ENCODE measurements at regions not wholly inside any gene's neighbourhood (a gene's known extent, or its start where the extent isn't known, plus 50 kb on each side); places are given as distances from the start of the nearest gene placed in this dataset.

DNA sequence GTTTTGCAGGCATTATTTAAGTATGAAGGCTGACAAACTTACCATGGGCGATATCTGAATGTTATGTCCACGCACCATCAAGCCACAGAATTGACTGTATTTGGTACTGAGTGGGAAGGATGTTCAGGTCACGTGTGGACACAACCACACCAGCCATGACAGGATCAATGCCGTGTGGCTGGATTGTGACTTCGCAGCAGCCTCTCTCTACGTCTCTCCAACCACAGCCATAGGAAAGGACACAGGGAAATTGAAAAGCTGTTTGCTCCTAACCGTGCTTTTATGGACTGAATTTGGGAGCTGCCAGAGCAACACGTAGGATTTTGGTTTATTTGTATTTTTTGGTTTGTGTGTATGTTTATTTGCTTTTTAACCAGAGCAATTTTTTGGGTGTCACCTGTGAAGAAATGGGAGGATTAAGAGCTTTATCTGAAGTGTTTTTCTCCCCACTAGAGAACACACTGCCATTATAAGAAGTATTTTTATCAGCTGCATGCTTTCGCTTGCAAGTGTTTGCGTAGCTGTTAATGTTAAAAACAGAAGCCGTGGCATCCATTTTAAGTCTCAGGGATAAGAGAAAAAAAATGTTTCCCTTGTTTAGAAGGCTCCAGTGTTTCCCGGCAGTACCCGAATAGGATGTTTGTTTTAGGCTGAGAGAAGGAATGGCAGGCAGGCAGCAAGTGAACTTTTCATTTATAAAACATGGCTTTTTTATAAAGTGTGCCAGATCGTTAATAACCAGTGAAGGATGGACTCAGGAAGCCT lies 401.1 kb upstream of the NFE2L3 start:
- TF ChIP-seq POLR2A (IDR thresholded peaks at IDR 0.05) (no peak), CTCF (IDR thresholded peaks at IDR 0.05) (no peak)
